GM21390 (cell line): ENCODE measurements at regions not wholly inside any gene's neighbourhood (a gene's known extent, or its start where the extent isn't known, plus 50 kb on each side); places are given as distances from the start of the nearest gene placed in this dataset.
A peak's percentile ranks its signal among the peaks of the same experiment; 100 is the strongest.

Experiments used
- ATAC-seq: cut with Tn5 transposase; IDR thresholded peaks from one replicate; pipeline ENCODE4 v1.9.1; 2021; ENCODE audit not compliant: unreplicated experiment

DNA sequence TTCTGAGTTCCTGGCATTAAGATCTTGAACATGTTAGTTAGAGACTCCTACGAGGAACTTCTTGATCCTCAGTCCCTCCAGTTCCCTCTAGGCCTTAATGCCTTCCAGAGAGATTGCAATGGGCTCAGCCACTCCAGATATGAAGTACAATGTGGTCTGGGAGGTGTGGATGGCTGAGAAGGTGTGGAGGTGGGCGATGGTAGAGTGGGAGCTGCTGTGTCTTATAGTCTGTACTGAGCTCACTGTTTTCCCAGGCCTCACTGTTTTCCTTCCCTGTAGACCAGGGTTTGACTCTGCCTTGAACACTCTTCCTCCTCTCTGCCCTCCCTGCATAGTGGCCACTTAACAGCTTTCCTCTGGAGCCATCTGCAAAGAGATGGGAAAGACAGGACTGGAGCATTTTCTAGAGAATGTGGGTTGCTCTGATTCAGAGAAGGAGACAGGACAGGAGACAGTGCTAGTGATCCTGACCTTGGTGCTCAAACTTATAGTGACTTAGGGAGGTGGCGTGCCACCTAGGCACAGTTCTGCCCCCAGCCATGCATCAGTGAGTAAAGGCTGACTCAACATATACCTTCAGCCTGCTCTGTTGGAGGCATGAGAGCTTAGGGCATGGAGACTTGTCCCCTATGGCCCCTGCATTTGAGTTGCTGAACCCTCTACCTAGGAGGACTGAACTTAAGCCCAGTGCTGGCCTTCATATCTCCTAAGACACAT lies 129.7 kb downstream of the TDRD15 start:
- ATAC-seq: no peak

DNA sequence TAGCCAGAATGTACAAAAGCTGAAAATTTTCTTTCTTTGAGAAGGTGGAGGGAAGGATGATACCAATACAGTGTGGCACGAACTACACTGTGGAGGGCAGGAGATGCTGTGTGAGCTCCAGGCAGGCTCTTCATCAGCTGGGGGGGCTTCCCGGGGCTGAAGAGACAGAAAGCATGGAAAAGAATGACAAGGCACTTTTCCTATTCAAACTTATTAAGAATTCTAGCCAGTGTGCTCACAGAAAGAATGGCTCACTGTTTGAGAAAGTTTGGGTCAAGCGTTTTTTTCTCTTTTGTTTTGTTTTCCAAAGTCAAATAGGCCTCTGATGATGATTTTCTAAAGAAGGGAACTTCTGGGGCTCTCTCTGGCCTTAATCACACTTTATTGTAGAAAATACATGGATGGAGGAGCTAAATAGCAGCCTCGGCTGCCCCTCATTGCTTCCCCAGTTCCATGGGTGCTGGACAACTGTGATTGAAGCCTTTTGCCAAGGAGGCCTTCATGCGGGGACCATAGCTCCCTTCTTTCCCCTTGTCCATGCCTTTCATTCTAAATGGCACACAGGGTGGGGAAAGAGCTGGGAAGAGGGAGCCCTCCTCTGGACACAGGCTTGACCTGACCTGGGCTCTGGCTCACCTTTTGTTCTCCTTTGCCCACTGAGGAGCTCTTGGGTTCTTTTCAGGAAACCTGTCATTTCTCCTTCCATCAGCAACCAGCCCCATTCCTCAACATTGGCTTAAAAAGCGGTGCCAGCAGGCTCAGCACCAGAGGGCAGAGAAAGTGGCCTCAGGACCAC lies 130.6 kb downstream of the TDRD15 start:
- no peak for ATAC-seq

GRCh38 chr2:21256006-21256405 lies 132.2 kb downstream of the TDRD15 start:
- ATAC-seq: peak; percentile 70

GRCh38 chr2:21257621-21258020 lies 133.9 kb downstream of the TDRD15 start:
- no peak for ATAC-seq

DNA sequence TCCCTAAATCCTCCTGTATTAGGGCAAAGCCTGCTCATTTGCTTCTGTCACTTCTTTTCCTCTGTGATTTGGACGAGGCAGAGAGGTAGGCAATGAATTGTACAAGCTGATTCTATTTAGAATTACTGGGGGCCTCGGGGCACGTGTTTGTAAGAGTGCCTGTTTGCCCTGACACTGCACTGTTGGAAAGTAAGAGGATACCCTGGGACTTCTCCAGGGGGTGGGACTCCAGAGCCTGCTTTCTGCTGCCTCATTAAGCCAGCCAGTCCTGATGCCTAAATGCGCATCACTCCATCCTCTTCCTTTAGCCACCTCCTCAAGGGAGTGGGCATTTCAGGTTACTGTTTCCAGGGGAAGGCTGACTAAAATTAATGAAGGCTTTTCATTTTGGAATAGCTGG lies 134.3 kb downstream of the TDRD15 start:
- no peak for ATAC-seq

DNA sequence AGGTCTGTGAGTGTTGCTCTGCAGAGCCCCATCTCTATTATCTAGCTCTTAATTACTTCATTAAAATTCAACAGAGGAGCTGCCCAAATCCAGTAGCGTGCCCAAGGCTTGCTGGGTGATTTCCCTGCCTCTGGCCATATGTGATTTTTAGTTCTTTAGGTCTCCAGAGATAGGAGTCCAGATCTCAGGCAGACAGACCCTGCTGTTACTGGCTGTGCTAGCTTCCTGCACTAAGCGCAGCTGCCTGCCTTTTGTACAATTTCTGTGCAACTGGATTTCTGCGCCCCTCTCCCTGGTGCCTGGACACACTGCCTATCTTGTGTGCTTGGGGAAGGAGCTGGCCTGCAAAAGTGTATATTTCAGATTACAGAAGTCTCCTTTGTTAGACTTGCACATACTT lies 136.5 kb downstream of the TDRD15 start:
- no peak for ATAC-seq

DNA sequence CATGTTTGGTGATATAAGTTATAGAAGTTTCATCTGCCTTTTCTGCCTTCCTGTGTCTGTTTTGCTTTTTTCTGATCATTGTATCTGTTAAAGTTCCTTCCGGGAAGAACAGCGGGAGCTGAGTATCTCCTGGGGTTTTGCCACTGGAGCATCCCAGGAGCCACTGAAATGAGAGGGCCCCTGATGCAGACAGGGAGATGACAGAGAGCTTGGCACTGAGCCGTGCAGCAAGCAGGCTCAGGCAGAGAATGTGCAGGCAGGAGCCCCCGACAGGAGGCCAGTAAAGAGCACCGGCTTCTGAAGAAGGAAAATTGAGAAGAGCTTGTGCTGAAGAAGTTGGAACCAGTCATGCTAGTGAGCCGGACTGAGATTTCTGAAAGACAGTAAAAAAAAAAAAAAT lies 137.8 kb downstream of the TDRD15 start:
- ATAC-seq: no peak

GRCh38 chr2:21262426-21262940 lies 138.7 kb downstream of the TDRD15 start:
- no peak for ATAC-seq

- ATAC-seq: no peak
These were observed 139.9 kb downstream of the TDRD15 start for GRCh38 chr2:21263622-21264021.

DNA sequence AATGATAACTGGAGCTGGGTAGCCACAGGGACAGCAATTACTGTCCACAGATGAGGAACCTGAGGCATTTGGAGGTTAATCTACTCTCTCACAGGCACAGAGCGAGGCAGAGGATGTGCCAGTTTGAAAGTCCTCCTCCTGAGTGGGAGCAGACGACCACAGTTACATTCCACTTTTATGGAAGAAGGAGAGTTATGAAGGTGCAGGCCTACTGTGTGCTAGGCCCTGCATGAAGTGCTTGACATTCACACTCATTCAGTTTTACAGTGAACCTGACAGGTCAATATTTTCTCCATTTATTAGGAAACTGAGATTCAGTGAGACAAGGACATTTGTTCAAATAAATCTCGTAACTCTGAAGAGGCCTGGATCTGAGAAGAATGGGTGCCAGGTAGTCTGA lies 142.0 kb downstream of the TDRD15 start:
- no peak for ATAC-seq

DNA sequence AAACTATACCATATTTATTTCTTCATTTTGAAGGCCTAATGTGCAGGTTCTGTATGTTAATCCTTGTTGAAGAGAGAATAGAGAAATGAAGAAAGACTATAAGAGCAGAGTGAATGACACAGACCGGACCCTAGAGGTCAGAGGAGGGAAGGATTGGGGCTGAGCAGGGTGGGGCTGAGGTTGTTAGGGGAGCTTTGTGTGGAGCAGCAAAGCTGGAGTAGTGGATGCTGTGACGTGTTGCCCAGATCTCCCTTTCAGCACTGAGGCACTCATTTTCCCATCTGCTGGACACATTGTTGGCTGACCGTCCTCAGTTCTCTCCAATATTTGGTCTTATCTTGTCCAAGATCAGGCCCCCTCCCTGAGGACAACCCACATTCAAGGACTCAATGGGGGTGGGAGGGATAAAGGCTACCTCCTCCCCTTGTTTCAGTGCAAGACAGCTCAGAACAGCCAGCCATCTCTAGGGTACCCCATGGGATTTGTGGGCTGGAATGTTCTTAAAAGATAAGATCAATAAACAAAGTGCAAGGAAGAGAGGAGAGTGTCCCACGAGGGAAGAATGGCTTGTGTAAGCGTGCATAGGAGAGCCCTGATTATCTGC lies 143.6 kb downstream of the TDRD15 start:
- no peak for ATAC-seq

DNA sequence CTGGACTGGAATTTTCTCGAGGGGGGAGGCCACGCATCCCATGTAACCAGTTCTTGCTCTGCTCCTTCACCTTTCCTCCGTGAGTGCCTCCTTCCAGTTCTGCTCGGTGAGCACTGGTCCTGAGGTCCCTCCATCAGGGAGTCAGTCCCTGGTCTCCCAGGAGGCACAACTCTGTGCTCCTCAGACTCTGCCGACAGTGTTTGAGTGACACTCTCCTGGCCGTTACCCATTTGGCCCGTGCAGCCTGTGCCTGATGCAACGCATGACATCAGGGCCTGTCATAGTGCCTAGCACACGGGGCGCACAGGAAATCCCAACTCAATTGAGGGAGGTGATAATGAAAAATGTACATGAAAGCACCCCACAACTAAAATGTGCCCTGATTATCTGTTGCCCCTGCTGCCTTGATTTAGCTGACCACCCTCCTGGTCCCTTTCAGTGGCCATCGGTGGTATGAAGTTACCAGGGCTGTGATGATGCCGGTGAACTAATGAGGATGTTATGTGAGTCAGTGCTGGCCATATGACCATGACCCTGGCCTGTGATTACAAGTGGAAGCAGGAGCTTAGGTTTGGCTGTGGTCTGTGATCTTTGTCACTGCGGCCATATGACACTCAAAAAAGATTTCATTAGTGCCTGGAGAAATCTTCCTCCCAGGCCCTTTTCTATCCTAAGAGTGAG lies 144.6 kb downstream of the TDRD15 start:
- ATAC-seq: no peak

DNA sequence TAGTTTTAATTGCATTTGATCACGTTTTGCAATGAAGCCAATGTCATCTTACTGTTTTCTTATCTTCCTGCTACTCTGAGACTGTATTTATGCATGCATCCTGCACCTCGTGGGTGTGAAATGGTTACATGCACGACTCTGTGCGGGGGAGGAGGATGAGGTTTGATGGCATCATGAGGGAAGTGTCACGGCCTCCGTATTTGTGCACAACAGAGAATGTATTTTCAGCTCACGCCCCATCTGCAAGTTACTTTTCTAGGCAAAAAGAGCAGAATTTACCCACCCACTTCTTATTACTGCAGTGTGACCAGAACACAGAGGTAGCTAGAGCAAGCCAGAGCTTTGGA lies 145.1 kb downstream of the TDRD15 start:
- no peak for ATAC-seq

GRCh38 chr2:21269382-21269781 lies 145.6 kb downstream of the TDRD15 start:
- ATAC-seq: no peak

- ATAC-seq: no peak
These were observed 146.3 kb downstream of the TDRD15 start for GRCh38 chr2:21270083-21270491.

DNA sequence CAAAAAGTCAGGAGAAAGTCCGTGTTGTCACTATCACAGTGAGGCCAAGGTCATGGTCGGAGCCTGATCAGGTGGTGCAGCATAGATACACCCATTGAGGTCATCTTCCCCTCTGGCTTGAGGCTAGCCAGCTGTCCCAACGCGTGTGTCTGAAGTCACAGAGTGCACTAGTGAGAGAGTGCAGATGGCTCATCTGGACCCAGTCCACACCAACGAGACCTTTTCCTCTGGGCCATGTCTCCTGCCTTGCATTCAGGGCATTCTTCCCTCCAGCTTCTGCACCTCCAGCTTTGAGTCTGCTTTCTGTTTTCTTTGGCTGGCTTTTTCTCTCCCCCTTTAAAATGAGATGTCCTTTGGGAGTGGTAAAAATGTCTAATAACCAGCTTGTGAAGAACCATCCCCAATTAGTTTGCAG lies 146.9 kb downstream of the TDRD15 start:
- ATAC-seq: no peak

DNA sequence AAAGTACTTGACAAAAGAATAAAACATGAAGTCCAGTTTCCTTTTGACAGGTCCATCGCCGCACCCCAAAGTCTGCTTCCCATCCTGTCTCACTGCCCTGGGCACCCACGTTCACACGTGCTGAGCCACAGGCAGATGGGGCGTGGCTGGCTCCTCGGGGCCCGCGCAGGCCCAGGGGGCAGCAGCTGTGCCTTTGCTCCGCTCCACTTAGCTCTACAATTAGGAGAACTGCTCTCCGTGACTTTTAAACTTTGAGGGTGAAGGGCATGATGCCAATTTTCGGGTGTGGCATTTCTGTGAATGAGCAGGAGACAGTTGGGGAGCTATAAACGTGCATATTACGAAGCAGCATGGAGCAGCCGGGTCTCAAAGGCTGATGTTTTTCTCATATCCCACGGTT lies 152.4 kb downstream of the TDRD15 start:
- no peak for ATAC-seq

DNA sequence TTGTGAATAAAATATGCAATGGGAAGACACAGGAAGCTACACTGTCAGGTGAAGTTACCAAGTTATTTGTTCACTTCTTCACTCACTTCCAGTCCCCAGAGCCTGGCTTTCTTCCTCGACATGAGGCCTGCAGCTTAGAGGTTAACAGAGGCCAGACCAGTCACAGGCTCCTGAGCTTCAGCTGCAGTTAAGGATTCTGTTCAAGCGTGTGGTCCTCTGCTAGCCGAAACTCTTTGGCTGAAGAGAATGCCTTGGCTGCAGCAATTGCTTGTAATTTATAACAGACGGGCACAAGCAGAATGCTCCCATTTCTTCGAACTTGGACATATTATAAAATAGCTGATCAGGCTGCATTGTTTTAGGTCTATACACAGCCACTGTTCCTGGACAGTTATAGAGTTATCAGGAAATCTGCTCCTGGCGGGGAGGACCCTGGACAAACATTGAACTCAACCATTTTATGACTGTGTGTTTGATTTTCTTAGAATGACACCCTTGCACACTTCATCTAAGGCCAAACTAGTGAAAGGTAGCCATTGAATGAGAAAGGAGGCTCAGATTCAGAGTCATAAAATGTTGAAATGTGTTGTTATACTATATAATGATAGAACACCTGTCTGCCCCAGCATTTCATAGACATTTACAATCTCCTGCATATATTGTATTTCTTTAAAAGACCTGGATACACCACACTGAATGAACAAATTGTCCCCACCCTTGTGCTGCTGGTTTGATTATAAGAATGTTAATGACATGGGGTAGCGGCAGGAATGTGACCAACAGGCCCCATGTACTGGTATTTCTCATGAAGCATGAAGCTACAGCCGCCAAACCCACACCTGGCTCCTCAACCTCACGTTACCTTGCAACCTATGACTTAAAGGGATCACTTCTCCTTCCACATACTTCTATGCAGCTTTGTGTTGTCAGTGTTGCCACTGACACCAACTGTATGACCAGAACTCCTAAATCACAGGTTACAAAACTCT lies 153.6 kb downstream of the TDRD15 start:
- no peak for ATAC-seq

DNA sequence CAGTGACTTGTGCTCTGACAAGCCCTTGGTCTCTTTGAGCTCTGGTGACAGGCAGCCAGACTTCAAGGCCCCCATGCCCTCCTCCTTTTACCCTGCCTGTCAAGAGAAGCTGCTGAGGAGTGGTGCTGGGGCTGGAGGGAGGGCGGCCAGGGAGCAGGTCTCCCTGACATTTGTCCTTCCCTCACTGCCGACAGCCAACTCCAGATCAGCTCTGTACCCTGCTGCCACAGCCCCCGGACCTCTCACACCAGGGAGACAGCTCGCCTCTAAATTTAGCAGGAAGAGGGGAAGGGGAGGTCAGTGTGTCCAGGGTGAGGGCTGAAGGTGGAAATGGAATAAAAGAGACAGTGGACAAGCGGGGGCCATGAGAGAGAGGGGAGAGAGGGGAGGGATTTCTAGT lies 155.8 kb downstream of the TDRD15 start:
- no peak for ATAC-seq

DNA sequence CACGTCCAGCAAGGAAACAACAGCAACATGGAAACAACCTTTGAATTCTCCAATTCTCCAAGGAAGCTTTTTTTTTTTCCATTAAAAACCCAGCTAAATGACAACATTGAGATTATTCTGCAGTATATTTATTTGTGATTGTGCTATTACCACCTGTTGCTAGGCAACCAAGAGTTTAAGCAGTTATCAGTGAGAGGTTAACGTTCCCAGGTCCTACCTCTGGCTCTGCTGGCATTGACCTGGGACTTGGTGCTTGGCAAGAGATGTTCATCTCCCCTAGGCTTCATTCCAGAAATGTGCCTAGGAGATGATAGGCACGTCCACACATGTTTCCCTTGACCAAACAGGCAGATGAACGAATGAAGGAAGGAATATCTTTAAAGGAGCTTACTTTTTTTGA lies 157.0 kb downstream of the TDRD15 start:
- ATAC-seq: no peak
